RWPE2 (cell line): ENCODE measurements at regions not wholly inside any gene's neighbourhood (a gene's known extent, or its start where the extent isn't known, plus 50 kb on each side); places are given as distances from the start of the nearest gene placed in this dataset.

Source experiments
- ATAC-seq: fragments of 200-7000 bp; cut with Tn5 transposase; 3 replicates; pipeline ENCODE4 v1.9.1; 2021; ENCODE audit warnings: low read depth
- DNase-seq: peaks from one replicate; pipeline ENCODE4 v3.0.0-alpha.2; 2020; ENCODE audit warnings: low spot score
- H3K27ac ChIP-seq: fragments of 450-650 bp; 2 replicates; pipeline ENCODE4 v1.5.1; 2017; ENCODE audit warnings: mild to moderate bottlenecking; ENCODE audit not compliant: poor library complexity, severe bottlenecking
- H3K27me3 ChIP-seq: fragments of 250-450 bp; sonication (Bioruptor Pico); 2 replicates; pipeline ENCODE4 v1.5.1; 2021; ENCODE audit warnings: mild to moderate bottlenecking, moderate library complexity; ENCODE audit not compliant: insufficient read depth, poor library complexity, severe bottlenecking
- H3K36me3 ChIP-seq: fragments of 250-450 bp; sonication (Bioruptor Pico); 2 replicates; pipeline ENCODE4 v1.5.1; 2020; ENCODE audit warnings: low read depth, mild to moderate bottlenecking, moderate library complexity
- H3K4me1 ChIP-seq: fragments of 250-450 bp; sonication (Bioruptor Pico); 2 replicates; pipeline ENCODE4 v1.5.1; 2021; ENCODE audit warnings: mild to moderate bottlenecking, moderate library complexity; ENCODE audit not compliant: insufficient read depth, poor library complexity, severe bottlenecking
- H3K4me3 ChIP-seq: fragments of 250-450 bp; sonication (Bioruptor Pico); 2 replicates; pipeline ENCODE4 v1.5.1; 2021; ENCODE audit warnings: mild to moderate bottlenecking, moderate library complexity; ENCODE audit not compliant: severe bottlenecking
- H3K9me3 ChIP-seq: fragments of 250-450 bp; sonication (Bioruptor Pico); 2 replicates; pipeline ENCODE4 v1.5.1; 2021; ENCODE audit warnings: mild to moderate bottlenecking, moderate library complexity; ENCODE audit not compliant: severe bottlenecking
- TF ChIP-seq, protein P1 (sequence below): fragments of 450-650 bp; IDR thresholded peaks from one replicate; pipeline ENCODE4 v1.5.1; 2017; ENCODE audit warnings: mild to moderate bottlenecking, moderate library complexity; ENCODE audit not compliant: poor library complexity, severe bottlenecking

DNA sequence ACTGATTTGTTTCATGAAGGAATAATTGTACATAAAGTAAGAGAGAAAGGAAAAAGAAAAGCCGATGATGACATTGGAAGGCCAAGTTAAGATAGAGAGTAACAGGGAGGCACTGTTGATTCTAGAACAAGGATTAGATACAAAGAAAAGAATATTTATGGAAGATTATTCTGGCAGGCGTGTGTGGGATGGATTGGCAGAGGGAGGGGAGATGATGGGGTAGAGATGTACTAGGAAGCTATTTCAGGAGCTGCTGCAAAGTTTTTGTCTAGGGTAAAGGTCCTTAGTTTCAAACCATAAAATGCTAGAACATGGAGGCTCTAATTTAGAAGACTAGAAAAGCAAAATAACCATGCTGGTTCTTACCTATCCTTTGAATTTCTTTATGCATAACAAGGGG, 280.0 kb upstream of the LRRN1 start:
- DNase-seq (no peak), ATAC-seq (no peak)
- Histone ChIP-seq H3K36me3 (no peaks in the 10 kb centered on the region), H3K27me3 (no peaks in the 10 kb centered on the region), H3K4me1 (no peaks in the 10 kb centered on the region), H3K9me3 (no peaks in the 10 kb centered on the region), H3K4me3 (no peak overlapping the region), H3K27ac (no peak overlapping the region)
- TF ChIP-seq, protein P1, sequence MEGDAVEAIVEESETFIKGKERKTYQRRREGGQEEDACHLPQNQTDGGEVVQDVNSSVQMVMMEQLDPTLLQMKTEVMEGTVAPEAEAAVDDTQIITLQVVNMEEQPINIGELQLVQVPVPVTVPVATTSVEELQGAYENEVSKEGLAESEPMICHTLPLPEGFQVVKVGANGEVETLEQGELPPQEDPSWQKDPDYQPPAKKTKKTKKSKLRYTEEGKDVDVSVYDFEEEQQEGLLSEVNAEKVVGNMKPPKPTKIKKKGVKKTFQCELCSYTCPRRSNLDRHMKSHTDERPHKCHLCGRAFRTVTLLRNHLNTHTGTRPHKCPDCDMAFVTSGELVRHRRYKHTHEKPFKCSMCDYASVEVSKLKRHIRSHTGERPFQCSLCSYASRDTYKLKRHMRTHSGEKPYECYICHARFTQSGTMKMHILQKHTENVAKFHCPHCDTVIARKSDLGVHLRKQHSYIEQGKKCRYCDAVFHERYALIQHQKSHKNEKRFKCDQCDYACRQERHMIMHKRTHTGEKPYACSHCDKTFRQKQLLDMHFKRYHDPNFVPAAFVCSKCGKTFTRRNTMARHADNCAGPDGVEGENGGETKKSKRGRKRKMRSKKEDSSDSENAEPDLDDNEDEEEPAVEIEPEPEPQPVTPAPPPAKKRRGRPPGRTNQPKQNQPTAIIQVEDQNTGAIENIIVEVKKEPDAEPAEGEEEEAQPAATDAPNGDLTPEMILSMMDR: no peak

DNA sequence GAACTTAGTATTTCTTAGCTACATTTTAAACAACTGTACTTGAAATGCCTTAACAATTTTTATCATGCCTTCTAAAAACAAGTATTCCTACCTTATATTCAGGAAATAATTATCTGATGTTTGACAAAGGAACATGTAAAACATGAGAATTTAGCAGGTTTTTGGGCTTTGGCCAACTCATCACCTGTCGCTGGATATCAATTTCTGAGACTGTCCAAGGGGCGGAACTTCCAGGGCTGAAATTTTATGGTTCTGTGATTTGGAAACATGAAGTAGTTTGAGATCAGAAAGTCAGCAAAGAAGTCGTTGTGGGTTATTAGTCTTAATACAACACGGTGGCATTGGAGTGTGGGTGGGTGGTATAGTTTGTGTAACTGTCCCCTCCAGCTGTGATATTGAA, 282.2 kb upstream of the LRRN1 start:
- no peaks in the 10 kb centered on the region for H3K9me3 ChIP-seq
- TF ChIP-seq, protein P1: no peak
- H3K27me3 ChIP-seq: no peaks in the 10 kb centered on the region
- ATAC-seq: no peak
- H3K4me1 ChIP-seq: no peaks in the 10 kb centered on the region
- H3K4me3 ChIP-seq: no peak overlapping the region
- H3K36me3 ChIP-seq: no peaks in the 10 kb centered on the region
- no peak for DNase-seq
- no peak overlapping the region for H3K27ac ChIP-seq

DNA sequence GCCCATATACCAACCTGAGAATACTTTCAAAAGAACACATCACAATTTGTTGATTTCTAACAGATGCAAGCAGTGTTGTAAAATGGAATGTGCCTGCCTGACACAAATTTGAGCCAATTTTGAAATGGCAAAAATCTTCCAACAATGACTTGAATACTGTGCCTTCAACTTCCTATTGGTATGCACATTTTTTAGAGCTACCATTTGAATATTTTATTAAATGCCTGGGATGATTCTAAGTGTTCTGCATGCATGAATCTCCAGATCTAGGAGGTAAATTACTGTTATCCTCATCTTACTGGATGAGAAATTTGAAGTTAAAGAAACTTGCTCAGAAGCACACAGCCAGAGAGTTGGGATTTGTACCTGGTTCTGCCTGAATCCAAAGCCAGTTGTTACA, 282.8 kb upstream of the LRRN1 start:
- H3K27ac ChIP-seq: no peak overlapping the region
- no peak for DNase-seq
- no peaks in the 10 kb centered on the region for H3K36me3 ChIP-seq
- TF ChIP-seq, protein P1: no peak
- ATAC-seq: no peak
- no peaks in the 10 kb centered on the region for H3K4me1 ChIP-seq
- H3K4me3 ChIP-seq: no peak overlapping the region
- H3K27me3 ChIP-seq: no peaks in the 10 kb centered on the region
- H3K9me3 ChIP-seq: no peaks in the 10 kb centered on the region

DNA sequence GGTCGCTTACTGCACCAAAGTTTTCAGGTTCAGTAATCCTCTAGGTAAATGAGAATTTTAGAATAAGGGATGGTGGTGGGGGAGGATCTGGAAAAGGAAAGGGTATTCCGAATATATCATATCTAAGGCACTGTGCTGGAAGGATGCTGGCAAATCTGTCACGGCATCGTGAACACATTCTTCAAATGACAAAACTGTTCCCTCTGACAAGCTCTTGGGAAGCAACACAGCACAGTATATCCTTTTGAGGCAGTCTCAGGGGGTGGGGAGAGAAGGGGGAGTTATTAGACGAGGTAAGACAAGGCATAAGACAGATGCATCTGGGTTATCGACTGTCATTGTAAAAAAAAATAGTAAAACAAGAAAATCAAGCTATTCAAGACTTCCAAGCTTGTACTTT, 289.6 kb upstream of the LRRN1 start:
- no peak for DNase-seq
- no peak overlapping the region for H3K4me3 ChIP-seq
- TF ChIP-seq, protein P1: no peak
- no peak overlapping the region for H3K27ac ChIP-seq
- no peaks in the 10 kb centered on the region for H3K27me3 ChIP-seq
- ATAC-seq: no peak
- H3K9me3 ChIP-seq: no peaks in the 10 kb centered on the region
- no peaks in the 10 kb centered on the region for H3K36me3 ChIP-seq
- H3K4me1 ChIP-seq: no peaks in the 10 kb centered on the region

DNA sequence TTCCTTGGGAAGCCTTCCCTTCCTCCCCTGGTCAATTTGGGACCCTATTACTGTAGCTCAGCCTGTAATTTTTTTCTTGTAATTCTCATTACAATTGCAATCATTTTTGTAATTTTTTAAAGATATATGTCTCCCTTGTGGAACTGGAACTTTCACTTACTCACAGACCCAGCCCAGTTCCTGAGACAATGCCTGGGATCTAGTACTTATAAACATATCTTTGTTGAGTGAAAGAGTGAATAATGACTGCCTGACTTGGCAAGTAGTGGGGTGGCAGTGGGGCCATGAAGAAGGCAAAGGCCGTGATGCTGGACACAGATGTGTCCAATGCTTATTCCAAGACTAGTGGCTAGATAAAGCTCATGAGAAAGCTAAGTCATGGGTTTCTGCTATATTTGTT, 294.5 kb upstream of the LRRN1 start:
- Histone ChIP-seq H3K9me3 (peaks cover 2% of the 10 kb centered on the region), H3K4me3 (no peak overlapping the region), H3K4me1 (no peaks in the 10 kb centered on the region), H3K36me3 (no peaks in the 10 kb centered on the region), H3K27ac (no peak overlapping the region), H3K27me3 (no peaks in the 10 kb centered on the region)
- ATAC-seq (no peak), DNase-seq (no peak)
- TF ChIP-seq, protein P1: no peak
